NCI-H146 (cell line): ENCODE measurements at regions not wholly inside any gene's neighbourhood (a gene's known extent, or its start where the extent isn't known, plus 50 kb on each side); places are given as distances from the start of the nearest gene placed in this dataset.
A peak's percentile ranks its signal among the peaks of the same experiment; 100 is the strongest.

Experiments
- DNase-seq: peaks from one replicate; lab custom pipeline; 2025; lab: John Stamatoyannopoulos, UW

DNA sequence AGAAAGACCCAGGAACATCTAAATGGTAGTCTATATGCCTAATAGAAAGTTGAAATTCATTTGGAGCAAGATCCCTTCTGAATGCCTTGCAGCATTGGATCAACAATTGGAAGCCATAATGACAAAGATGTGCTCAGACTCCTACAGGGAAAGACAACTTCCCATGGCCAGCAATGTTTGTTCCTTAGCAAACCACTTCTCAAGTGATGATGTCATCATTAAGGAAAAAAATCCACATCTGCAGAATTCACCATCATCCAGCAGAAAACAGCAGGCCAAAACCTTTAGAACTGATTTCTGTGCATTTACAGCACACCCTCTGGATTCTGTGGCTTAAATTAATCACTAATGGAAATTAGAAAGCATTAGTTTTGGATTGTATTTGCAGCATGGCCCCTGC is 82.4 kb upstream of the ZIC3 start:
- DNase-seq = no peak

DNA sequence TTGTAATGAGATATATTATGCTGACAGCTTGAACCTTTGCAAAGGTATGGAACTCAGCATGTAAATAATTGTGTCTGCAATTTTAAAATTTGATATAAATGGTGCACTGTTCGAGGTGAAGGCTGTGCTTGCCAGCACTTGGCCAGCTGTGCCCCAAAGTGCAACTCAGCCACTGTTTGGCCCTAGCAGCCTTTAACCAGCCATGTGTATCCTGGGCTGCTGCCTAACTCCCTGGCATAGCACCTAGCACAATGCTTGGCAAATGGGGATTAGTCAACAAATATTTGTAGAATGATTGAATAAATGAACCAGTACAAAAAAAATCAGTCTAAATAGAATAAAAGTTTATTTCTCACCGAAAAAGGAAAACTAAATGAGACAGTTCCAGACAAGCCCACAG is 83.8 kb upstream of the ZIC3 start:
- DNase-seq = no peak

DNA sequence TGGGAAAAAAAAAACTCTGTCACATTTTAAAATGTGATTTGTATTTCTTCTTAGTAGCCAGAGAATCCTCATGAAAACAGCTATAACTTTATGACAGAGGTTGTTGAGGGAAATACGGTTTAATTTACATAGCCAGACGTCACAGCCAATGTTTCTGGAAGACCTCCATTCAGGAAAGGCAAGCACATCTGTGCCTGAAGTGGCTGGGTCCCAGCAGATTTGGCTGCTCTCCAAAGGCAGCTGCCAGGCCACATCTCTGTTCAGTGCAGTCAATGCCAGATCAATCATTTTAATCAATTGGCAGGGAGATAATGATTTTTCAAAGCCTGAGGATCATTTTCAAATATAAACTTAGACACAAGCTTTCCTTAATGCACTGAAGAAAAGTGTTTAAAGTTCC is 86.5 kb upstream of the ZIC3 start:
- peak; percentile 17 for DNase-seq

DNA sequence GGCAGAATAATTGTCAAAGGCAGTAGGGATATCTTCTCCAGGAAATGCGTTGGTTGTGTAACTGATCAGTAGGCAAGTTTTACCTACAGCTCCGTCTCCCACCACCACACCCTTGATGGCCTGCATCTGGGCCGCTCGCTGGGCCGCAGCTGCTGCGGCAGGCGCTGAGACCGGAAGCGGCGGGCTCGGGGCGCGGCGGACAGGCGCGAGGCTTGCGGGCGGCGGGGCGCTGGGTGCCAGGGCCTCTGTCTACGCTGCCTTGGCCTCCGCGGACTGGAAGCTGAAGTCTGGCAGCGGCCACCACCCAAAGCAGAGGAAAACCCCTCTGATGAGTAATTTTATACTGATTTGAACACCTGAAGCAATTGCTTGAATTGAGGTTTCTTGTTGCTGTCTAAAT is 124.2 kb upstream of the ZIC3 start:
- no peak for DNase-seq

DNA sequence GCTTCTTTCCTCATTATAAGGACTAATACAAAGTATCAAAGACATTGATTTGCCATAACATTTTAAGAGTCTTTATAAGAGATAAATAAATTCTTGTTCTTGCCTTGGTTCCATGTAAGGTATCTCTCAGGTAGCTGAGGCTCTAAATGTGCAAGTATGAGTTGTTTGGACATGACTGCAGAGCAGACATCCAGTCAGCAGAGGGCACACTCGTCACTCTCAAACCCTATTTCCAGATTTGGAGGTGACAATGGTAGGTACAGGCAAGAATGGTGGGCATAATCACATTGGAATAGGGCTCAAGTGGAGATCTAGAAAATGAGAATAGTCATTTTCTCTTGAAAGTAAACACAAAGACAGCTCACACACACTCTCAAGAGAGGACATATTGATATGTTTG is 133.3 kb upstream of the ZIC3 start:
- peak; percentile 67 for DNase-seq

DNA sequence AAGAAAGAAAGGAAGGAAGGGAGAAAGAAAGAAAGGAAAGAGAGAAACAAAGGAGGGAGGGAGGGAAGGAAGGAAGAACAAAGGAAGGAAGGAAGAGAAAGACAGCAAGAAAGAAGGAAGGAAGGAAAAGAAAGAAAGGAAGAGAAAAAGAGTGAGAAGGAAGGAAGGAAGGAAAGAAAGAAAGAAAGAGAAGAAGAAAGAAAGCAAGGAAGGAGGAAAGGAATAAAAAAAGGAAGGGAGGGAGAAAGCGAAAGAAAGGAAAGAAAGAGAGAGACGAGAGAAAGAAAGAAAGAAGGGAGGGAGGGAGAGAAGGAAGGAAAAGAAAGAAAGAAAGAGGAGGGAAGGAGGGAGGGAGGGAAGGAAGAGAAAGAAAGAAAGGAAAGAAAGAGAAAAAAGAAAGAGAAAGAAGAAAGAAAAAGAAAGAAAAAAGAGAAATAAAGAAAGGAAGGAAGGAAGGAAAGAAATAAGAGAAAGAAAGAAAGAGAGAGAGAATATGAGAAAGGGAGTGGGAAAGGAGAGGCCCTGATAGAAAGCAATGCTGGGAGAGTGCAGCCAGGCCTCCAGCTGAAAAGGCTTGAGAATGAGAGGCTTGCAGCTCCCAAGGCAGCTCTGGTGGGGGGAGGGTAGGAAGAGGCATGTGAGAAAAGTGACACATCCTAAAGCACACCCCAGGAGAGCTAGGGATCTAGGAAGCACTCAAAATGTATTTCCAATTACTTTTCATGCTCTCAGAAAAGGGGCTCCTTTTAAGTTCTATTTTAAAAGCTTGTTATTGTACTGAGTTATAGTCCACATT is 134.0 kb upstream of the ZIC3 start:
- peak; percentile 49 for DNase-seq

DNA sequence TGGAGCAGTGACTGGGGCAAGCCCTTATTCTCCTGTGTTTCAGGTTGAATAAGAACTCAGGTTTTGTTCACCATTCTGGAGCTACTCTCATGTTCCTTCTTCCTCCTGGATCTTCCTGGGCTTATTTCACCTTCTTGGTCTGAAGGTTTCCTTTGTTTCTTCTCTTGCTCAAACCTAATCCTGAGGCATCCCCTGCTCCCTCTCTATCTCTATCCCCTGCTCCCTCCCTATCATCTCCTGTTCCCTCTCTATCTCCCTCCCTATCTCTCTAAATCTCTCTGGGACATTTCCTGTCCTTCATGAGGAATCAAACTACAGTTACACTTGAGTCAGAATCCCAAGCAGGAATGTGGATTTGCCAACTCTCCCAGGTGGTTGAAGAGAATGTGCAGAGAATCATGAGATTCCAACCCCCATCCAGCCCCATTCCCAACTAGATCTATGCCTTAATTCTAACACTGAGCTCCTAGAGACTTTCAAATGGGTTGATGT is 134.9 kb upstream of the ZIC3 start:
- DNase-seq = no peak

DNA sequence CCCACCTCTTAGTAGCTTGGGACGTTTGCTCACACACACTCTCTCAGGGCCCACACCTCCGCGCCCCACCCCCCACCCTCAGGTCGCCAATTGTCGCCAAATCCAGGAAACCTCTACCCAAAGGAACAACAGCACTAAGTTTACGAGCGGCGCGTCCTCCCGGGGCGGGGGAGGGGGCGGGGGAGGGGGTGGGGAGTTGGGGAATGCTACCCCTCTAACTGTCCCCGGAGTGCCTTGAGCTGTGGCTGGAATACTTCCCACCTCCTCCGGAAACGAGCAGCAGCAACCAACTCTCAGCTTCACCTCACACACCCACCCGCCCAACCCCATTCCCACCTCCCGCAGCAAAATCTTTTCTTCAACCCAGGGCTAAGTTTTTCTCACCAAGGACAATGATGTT is 135.6 kb upstream of the ZIC3 start:
- DNase-seq = no peak

DNA sequence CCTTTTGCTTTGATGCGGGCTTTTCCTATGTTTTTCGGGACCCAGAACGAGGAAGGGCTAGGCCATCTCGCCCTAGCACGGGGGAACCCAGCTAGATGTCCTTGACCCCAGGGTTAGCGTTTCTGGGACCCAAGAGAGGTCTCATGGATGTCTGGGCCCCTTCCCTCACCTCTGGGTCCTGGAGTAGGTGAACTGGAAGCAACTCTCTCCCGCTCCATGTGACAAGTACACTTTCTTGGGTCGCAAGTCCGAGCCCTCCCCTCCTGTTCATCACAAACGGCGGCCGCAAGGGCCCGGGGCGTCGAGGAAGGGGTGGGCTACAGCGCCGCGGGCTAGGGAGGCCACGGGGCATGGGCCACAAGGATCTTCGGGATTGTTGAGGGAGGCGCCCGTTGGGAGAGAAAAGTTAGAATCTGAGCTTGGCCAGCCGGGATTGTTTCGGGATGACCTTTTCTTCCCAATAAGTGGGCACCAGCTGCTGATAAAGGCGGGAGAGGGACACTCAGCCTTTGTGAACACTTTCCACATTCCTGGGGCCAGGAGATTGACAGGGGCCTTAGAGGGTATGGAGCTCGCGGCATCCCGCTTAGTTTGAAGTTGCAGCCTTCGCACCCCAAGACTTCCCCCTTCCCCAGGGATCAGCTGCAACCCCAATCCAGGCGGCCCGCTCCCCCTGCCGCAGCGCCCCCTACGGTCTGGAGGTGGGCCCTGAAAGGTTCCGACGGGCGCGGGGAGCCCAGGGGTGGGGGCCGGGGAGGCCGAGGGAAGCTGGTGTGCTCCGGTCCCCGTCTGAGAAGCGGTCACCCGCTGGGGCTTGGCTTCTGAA is 136.9 kb upstream of the ZIC3 start:
- DNase-seq = no peak

DNA sequence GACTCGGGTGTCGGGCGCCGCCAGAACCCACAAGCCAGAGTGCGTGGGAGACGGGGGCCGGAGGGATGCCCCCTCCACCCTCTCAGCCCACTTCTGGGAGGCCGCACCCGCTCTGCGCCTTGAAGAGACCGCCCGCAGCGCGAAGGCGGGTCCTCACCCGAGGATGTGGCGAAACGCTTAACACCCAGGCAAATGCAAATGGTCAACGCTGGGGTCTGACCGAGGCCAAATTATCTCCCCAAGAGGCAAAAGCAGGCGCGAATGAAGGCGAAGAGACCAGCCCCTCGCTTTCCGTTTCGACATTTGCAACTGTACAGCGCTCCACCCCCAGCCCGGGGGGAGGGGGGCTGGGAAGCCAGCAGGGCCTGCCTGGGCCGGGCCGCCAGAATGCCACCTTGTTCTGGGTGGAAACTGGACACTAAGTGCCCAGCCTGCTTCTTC is 137.7 kb upstream of the ZIC3 start:
- no peak for DNase-seq

DNA sequence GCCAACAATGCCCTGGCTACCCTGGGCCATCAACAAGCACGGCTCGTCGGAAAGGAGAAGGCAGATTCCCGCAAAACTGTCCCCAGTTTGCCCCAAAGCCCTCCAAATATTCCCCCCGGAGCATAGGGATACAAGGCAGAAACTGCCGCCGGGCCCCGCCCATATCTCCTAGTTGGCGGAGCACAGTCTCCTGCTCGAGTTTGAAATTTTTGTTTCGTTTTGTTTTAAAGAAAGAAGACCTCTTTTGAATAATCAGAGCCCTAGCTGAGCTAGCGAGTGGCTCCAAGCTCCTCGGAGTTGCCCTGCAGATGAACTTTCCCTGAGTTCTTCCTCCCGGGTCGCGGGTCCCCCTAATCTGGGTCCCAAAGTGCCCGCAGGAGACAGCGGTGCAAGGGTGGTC is 138.1 kb upstream of the ZIC3 start:
- DNase-seq = no peak

DNA sequence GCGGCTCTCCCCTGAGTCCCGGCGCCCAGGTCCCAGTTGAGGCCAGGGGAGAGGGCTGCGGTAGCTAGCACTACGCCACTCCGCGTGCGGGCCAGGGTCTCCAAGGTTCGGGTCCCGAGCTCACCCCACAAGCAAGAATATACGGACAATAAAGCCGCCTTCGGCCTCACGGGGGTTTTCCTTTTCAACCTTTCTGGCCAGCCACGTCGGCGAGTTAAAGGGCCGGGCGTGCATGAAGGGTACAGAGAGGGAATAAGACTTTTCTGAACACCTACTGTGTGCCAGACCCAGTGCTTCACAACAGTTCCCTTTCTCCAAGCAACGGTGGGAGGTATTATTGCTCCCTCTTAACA is 138.5 kb upstream of the ZIC3 start:
- no peak for DNase-seq

DNA sequence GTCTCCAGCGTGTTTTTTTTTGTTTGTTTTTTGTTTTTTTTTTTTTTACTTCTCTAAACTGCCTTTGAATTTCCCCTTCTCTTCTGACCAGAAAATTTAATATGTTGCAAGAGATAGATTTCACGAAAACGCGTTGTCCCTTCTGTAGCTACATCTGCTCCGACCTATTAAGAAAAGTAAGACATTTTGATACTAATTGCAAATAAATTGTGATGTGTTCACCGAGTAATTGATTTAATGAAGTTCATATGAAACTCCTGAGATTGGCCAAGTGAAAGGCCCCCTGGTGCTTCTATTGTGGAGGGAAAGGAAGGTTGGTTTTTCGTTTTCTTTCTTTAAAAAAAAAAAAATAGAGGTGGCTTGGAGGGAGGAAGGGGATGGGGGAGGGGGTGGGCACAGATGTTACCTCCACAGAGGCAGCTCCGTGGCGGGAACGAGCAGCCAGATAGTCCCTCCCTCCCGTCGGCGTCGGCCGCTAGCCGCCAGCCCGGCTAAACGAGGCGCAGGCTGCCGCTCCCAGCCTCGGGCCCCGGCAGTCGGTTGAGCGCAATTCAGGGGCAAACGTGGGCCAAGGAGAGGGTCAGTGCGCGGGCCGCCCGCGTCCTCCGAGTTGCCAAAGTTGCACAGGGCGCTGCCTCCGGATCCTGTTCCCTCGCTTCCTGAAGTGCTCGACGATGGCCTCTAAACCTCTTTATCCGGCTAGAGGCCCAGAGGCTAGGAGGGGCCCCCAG is 139.1 kb upstream of the ZIC3 start:
- DNase-seq = peak; percentile 85

DNA sequence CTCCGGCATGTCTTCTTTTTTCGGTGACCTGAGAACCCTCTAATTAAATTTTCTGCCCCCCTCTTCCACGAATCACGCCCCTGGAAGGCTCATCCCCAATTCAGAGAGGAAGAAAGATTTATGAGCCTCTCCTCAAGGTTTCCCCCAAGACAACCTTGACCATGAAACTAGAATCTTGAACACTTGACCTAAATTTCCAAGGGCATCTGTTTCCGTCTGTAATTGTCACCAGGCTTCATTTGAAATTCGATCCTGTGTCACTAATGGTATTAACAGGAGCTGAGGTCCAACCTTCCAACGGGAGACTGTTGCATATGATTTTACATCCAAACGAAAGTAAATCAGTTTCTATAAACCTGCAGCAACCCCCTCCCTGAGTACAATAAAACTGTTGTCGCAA is 139.9 kb upstream of the ZIC3 start:
- peak; percentile 86 for DNase-seq

DNA sequence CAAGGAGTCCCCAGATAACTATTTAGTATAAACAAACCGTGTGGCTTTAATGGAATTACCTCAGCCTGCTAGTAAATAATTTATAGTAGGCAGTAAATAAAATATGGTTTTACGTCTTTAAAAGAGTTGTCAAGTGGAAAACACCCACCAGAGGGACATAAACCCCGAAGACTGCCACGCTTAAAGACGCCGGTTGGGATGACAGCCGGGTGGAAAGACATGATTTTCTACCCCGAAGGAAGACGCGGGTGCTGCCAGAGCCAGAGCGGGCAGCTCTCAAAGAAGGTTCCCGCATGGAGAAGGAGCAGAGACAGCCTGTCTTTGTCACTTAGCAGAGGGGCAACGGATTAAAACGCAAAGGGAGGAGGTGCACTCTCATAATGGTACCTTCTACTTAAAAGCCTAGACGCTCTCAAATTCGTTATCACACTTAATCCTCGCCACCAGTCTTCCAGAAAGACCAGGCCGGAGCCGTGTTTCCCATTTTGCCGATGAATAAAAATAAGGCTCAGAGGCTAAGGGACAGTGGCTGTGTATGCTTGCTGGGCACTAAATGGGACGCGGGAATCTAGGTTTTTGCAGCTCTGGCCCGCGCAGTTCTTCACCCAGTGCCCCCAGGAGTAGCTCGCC is 140.5 kb upstream of the ZIC3 start:
- peak; percentile 41 for DNase-seq

DNA sequence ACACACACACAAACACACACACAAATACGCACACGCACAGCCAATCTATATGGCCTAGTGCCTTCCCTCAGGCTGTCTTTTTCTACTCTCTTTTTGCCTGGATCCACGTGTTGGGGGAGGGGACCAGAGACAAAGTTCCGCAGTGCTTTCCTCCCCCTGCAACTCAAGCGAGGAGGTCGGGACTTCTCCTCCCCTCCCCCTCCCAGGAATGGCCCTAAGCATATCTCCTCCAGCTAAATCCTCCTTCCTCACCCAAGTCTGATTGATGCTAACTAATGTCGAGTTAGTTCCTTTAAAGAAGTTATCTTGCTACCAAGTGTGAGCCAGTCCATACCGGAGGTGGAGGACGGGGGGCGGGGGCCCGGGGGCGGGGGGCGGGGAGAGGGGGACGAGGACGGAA is 141.2 kb upstream of the ZIC3 start:
- no peak for DNase-seq

DNA sequence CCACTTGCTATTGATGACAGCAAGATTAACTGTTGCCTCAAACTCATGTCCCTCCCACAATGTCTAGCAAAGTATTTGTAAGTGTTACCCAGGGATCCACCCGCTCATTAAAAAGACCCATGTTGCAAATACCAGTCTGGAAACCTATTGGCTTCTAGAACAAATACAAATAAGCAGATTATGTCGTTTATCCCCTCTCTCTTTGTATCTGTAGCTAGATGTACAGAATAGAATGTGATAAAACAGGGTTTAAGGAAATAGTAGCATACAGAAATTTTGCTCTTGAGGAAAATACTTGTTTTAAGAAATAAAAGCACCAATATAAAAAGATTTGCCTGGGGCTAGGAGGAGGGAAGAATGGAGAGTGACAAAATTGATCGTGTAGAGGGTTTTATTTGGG is 142.7 kb upstream of the ZIC3 start:
- DNase-seq = no peak

DNA sequence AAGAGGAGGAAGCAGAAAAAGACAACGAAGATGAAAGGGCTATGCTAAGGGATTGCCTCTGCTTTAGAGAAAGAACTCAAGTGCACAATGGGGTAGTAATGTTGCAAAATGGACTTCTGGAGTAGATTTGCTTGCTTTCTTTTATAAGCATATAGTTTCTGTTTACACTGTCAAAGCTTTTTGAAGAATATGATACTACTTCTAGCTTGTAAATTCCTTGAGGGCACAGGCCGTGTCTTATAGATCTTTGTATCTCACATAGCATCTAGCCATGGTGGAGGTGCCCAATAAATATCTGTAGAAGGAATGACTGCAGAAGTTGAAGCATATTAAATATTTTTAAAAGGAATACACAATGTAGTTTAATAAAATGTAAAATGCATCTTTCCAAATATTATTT is 147.8 kb upstream of the ZIC3 start:
- no peak for DNase-seq

DNA sequence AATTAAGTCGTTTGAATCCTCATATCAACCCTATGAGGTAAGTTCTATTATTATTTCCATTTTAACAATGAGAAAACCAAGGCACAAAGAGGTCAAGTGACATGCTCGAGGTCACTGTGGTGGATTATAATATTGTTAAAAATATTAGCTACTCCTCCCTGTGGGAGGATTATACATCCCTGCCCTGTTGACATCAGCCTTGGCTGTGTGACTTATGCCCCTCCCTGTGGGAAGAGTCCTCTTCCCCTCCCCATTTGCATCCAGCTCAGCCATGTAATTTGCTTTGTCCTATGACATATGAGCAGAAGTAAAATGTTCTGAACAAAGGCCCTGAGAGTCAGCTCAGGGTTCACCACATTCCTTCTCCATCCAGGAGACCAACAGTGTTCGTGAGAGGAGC is 152.7 kb upstream of the ZIC3 start:
- no peak for DNase-seq

DNA sequence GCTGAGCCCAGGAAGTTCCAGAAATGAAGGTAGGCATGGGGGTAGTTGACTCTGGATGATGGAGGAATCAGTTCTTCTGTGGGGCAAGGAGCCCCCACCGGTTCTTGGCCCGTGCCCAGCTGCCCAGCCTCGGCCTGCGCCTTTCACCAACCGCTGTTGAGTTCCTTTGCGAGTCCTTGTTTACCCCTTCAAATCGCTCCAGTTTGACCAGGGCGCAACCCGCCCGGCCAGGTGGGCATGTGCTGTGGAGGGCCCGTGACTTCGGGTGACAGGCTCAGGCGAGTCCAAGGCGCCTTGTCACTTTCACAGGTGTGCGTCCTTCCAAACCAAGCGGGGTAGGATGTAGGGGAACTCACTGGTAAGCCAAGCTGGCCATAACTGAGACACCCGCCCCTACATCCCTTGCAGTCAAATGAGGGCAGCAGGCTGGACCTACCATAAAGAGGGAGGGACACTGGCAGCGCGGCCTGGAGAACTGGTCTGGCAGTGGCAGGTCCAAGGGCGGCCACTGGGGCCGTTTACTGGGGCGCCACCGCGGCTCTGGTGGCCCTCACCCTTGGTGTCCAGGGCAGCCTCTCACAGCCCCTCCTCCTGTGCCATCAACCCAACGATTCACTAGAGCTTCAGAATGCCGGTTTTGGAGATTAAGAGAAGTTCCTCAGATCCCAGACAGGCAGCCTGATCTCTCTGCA is 160.3 kb upstream of the ZIC3 start:
- DNase-seq = no peak

DNA sequence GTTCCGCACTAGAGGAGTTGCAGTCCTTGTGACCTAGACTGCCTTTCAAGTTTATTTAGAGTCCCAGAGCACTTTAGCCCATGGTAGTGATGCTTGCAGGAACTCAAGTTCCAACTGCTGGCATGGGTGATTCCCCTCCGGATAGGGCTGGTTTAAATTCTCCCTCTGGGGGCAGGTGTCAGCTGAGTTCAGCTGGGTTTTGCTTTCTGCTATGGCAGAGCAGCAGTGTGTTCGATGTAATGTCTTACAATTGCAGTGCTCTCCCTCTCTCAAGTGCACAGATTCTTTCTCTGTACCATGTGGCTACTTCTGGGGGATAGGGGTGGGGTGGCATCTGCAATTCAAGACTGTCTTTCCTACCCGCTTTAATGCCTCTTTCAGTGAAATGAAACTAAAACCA is 164.8 kb upstream of the ZIC3 start:
- no peak for DNase-seq

DNA sequence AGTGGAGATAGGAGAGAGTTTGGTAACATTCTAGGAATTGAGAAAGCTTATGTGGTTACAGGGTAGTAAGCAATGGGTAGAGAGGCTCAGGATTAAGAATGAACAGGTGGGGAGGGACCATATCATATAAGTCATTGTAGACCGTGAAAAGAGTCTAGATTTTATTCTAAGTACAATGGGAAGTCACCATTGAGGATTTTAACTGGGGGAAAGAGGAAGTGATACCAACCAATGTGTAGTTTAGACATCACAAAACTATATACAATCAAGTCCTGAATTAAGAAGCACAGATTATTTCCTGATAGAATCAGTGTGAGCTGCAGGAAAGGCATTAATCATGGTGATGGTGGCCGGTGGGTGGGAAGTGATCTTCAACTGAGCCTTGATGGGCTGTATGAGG is 178.3 kb upstream of the ZIC3 start:
- DNase-seq = no peak
